ENCODE measurements at regions not wholly inside any gene's neighbourhood (a gene's known extent, or its start where the extent isn't known, plus 50 kb on each side); places are given as distances from the start of the nearest gene placed in this dataset.

DNA sequence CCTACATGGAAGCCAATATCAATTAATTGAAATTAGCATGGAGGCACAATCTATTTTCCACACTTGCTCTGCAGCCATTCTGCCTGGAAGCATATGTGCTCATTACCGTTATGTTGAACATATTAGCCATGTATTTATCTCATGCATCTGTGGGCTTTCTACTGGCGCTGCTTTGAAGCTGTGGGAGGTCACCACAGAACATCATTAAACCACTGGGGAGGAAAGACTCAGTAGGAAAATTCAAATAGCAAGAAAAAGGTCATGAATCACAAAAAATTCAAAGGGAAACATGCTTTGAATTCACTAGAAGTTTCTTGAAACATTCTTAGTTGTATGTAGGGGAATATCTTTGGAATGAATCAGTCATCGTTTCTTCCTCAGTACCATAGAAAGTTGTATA is 652.5 kb downstream of the EDEM1 start (continued):
- TF ChIP-seq, protein P1, sequence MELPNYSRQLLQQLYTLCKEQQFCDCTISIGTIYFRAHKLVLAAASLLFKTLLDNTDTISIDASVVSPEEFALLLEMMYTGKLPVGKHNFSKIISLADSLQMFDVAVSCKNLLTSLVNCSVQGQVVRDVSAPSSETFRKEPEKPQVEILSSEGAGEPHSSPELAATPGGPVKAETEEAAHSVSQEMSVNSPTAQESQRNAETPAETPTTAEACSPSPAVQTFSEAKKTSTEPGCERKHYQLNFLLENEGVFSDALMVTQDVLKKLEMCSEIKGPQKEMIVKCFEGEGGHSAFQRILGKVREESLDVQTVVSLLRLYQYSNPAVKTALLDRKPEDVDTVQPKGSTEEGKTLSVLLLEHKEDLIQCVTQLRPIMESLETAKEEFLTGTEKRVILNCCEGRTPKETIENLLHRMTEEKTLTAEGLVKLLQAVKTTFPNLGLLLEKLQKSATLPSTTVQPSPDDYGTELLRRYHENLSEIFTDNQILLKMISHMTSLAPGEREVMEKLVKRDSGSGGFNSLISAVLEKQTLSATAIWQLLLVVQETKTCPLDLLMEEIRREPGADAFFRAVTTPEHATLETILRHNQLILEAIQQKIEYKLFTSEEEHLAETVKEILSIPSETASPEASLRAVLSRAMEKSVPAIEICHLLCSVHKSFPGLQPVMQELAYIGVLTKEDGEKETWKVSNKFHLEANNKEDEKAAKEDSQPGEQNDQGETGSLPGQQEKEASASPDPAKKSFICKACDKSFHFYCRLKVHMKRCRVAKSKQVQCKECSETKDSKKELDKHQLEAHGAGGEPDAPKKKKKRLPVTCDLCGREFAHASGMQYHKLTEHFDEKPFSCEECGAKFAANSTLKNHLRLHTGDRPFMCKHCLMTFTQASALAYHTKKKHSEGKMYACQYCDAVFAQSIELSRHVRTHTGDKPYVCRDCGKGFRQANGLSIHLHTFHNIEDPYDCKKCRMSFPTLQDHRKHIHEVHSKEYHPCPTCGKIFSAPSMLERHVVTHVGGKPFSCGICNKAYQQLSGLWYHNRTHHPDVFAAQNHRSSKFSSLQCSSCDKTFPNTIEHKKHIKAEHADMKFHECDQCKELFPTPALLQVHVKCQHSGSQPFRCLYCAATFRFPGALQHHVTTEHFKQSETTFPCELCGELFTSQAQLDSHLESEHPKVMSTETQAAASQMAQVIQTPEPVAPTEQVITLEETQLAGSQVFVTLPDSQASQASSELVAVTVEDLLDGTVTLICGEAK (IDR thresholded peaks at IDR 0.05): no peak
- TF ChIP-seq, protein P1 (CRISPR knock-in tag; IDR thresholded peaks at IDR 0.05): no peak

DNA sequence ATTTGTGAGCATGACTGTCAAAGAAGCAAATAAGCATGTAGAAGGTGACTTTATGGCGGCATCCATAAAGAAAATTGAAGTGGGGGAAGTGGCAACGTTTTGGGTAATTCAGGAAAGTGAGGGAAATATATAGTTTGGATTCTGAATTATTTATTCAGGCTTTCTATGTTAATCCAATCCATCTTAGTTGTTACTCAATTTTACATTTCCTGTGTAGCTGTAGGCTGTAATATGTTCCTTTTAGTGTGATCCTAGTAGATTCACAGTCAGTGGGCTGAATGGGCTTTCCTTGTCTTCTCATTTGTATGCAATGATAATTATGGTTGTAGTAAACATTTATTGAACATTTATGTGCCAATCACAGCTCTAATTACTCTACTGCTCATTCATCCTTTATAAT is 654.1 kb downstream of the EDEM1 start:
- no peaks in the 10 kb centered on the region for H3K4me1 ChIP-seq (replicated peaks in 1 of 2; ENCODE audit: control insufficient read depth in 2 of 2, insufficient read depth in 2 of 2, low read length in 2 of 2)
- H3K4me2 ChIP-seq (ENCODE audit: insufficient read depth, low read length): no peak overlapping the region
- no peaks in the 10 kb centered on the region for H3K36me3 ChIP-seq (ENCODE audit: control insufficient read depth, insufficient read depth, low read length)
- 0% methylated on average over 2 of the region's 2 CpGs for WGBS (ENCODE audit: insufficient coverage, low coverage, missing lambda C conversion rate)
- BruUV-seq (replicated peaks): no TSS peak
- POLR2A ChIA-PET: no interaction called here
- no peaks in the 10 kb centered on the region for H4K20me1 ChIP-seq (replicated peaks; ENCODE audit: control insufficient read depth, insufficient read depth, low read length)
- ATAC-seq: no peak
- CTCF ChIA-PET (ENCODE audit: low intra/inter-chr PET ratio): no interaction called here
- in situ Hi-C loops (cut with MboI) (no loop called here), intact Hi-C loops (cut with micrococcal nuclease) (no loop called here)
- no peaks in the 10 kb centered on the region for H3K9me3 ChIP-seq (replicated peaks; ENCODE audit: control insufficient read depth, insufficient read depth, low read depth, low read length)
- H3K27ac ChIP-seq (ENCODE audit: extremely low read depth, low read depth, low read length): no peak overlapping the region
- no peak overlapping the region for H3K4me3 ChIP-seq
- no peaks in the 10 kb centered on the region for H3K27me3 ChIP-seq (ENCODE audit: control insufficient read depth in 2 of 2, insufficient read depth in 2 of 2, low read length in 2 of 2)
- no peaks in the 10 kb centered on the region for H3K79me2 ChIP-seq (ENCODE audit: control insufficient read depth, insufficient read depth, low read length)
- H3K9me1 ChIP-seq (ENCODE audit: control insufficient read depth, insufficient read depth, low read length): no peaks in the 10 kb centered on the region
- no peak for FAIRE-seq
- no peak overlapping the region for H2AFZ ChIP-seq (ENCODE audit: low read depth, low read length)
- no peak overlapping the region for H3K9ac ChIP-seq (ENCODE audit: insufficient read depth in 1 of 2, low read depth in 2 of 2, low read length in 2 of 2)
- no peak for DNase-seq (ENCODE audit: extremely low read depth in 1 of 4, low spot score in 3 of 4)
- TF ChIP-seq, protein P2, sequence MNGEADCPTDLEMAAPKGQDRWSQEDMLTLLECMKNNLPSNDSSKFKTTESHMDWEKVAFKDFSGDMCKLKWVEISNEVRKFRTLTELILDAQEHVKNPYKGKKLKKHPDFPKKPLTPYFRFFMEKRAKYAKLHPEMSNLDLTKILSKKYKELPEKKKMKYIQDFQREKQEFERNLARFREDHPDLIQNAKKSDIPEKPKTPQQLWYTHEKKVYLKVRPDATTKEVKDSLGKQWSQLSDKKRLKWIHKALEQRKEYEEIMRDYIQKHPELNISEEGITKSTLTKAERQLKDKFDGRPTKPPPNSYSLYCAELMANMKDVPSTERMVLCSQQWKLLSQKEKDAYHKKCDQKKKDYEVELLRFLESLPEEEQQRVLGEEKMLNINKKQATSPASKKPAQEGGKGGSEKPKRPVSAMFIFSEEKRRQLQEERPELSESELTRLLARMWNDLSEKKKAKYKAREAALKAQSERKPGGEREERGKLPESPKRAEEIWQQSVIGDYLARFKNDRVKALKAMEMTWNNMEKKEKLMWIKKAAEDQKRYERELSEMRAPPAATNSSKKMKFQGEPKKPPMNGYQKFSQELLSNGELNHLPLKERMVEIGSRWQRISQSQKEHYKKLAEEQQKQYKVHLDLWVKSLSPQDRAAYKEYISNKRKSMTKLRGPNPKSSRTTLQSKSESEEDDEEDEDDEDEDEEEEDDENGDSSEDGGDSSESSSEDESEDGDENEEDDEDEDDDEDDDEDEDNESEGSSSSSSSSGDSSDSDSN (IDR thresholded peaks at IDR 0.05; ENCODE audit: borderline replicate concordance in 1 of 2, low read depth in 2 of 2, low read length in 2 of 2): no peak
- TF ChIP-seq POLR3A (IDR thresholded peaks at IDR 0.05; ENCODE audit: borderline replicate concordance, extremely low read depth, insufficient read depth, insufficient read length) (no peak), KDM1A (IDR thresholded peaks at IDR 0.05) (no peak), MCM2 (IDR thresholded peaks at IDR 0.05; ENCODE audit: low read depth) (no peak), TRIM24 (IDR thresholded peaks at IDR 0.05) (no peak), ZNF551 (CRISPR knock-in tag; IDR thresholded peaks at IDR 0.05) (no peak), KLF10 (CRISPR knock-in tag; IDR thresholded peaks at IDR 0.05) (no peak)
- TF ChIP-seq, protein P3, sequence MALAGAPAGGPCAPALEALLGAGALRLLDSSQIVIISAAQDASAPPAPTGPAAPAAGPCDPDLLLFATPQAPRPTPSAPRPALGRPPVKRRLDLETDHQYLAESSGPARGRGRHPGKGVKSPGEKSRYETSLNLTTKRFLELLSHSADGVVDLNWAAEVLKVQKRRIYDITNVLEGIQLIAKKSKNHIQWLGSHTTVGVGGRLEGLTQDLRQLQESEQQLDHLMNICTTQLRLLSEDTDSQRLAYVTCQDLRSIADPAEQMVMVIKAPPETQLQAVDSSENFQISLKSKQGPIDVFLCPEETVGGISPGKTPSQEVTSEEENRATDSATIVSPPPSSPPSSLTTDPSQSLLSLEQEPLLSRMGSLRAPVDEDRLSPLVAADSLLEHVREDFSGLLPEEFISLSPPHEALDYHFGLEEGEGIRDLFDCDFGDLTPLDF (CRISPR knock-in tag; IDR thresholded peaks at IDR 0.05): no peak
